ENCODE measurements at regions not wholly inside any gene's neighbourhood (a gene's known extent, or its start where the extent isn't known, plus 50 kb on each side); places are given as distances from the start of the nearest gene placed in this dataset.

DNA sequence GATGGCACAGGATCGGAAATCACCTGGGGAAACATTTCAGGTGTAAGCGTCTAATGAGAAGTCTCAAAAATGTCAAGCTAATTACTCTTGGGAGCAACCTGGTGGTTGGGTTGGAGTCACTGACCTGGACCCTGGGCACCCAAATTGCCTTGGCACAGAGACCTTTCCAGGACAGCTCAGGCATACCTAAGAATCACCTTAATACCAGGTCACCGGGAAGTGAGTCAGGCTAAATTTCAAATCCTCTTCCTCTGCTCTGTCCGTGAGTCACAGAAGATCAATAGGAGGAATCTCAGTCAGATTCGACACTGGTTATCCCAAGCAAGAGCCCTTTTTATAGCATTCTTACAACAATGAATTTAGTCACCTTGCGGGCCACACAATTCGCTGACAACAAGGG lies 179.6 kb upstream of the CAMK1G start:
- Histone ChIP-seq H3K4me1 (ENCODE audit: insufficient read depth, low read length, poor library complexity, severe bottlenecking) (no peaks in the 10 kb centered on the region), H4K20me1 (ENCODE audit: insufficient read depth, low read length) (no peaks in the 10 kb centered on the region), H3K79me2 (ENCODE audit: insufficient read depth, low read depth, low read length) (no peaks in the 10 kb centered on the region), H3K4me2 (ENCODE audit: low read length) (no peak overlapping the region), H3K9me3 (ENCODE audit: low read length) (no peaks in the 10 kb centered on the region), H2AFZ (ENCODE audit: low read length) (no peak overlapping the region), H3K4me3 (ENCODE audit: low read depth, low read length, poor library complexity, severe bottlenecking) (no peak overlapping the region), H3K36me3 (ENCODE audit: insufficient read depth, low read length) (no peaks in the 10 kb centered on the region), H3K9me2 (ENCODE audit: insufficient read depth, low read length) (no peaks in the 10 kb centered on the region), H3K27ac (ENCODE audit: low read depth, low read length, poor library complexity, severe bottlenecking) (no peak overlapping the region)
- DNase-seq (ENCODE audit: low spot score): no peak
- TF ChIP-seq, protein P1, sequence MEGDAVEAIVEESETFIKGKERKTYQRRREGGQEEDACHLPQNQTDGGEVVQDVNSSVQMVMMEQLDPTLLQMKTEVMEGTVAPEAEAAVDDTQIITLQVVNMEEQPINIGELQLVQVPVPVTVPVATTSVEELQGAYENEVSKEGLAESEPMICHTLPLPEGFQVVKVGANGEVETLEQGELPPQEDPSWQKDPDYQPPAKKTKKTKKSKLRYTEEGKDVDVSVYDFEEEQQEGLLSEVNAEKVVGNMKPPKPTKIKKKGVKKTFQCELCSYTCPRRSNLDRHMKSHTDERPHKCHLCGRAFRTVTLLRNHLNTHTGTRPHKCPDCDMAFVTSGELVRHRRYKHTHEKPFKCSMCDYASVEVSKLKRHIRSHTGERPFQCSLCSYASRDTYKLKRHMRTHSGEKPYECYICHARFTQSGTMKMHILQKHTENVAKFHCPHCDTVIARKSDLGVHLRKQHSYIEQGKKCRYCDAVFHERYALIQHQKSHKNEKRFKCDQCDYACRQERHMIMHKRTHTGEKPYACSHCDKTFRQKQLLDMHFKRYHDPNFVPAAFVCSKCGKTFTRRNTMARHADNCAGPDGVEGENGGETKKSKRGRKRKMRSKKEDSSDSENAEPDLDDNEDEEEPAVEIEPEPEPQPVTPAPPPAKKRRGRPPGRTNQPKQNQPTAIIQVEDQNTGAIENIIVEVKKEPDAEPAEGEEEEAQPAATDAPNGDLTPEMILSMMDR (conservative IDR thresholded peaks at IDR 0.05; ENCODE audit: low read length): no peak
- no peak for TF ChIP-seq EZH2phosphoT487 (IDR thresholded peaks at IDR 0.05; ENCODE audit: borderline replicate concordance, low read depth, low read length)
- ChIA-PET POLR2A (no interaction called here), CTCF (ENCODE audit: unreplicated experiment) (no interaction called here)
- intact Hi-C loops (cut with micrococcal nuclease; ENCODE audit: unreplicated experiment): no loop called here
- no TSS peak for BruUV-seq (replicated peaks)

DNA sequence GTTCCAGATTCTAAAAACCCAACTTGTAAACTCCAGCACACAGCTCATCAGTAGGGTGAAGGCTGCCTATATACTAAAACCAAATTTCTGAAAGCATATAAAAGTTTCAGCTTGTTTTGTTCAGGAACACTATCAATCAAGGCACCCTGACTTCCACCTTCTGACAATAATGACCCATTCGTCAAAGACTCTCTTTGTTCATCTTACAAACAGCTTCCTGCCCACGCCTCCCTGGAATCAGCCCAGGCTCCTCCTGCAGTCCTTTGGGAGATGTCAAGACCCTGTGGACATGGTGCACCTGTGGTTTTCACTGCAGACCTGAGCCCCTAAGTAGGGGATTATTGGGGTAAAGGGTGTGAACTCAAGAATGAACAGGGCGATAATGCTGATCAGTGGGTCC lies 178.9 kb upstream of the CAMK1G start:
- Histone ChIP-seq H3K4me2 (ENCODE audit: low read length) (no peak overlapping the region), H3K36me3 (ENCODE audit: insufficient read depth, low read length) (no peaks in the 10 kb centered on the region)
- no TSS peak for BruUV-seq (replicated peaks)

DNA sequence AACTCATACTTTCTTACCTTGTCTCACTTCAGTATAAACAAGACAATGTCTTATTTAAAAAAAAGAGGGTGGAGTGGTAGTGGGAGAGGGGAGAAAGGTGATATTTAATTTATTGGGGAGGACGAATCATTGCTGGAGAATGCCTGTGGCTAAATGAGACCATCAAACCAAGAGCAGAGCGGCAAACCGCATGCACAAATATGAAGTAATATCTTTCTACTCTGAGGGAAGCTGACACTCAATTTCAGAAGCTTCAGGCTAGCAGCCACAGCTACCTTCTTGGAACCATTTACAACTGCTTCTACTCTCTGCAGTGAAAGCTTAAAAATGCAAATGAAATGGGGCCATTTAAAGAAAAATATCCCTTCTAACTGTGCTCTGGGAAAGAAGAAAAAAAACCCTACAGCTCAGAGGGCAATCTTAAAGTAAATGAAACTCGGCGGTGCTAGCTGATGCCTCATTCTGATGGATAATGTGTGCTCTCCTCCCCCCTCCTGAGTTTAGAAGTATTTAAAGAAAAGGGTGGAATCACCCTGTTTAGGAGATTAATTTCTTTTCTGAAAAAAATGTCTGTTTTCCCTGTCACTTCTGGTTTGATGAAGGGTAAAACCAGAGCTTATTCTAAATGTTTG lies 178.2 kb upstream of the CAMK1G start:
- no peak overlapping the region for H2AFZ ChIP-seq (ENCODE audit: low read length)
- H3K27ac ChIP-seq (ENCODE audit: low read depth, low read length, poor library complexity, severe bottlenecking): no peak overlapping the region
- TF ChIP-seq, protein P1 (conservative IDR thresholded peaks at IDR 0.05; ENCODE audit: low read length): no peak
- TF ChIP-seq EZH2phosphoT487 (IDR thresholded peaks at IDR 0.05; ENCODE audit: borderline replicate concordance, low read depth, low read length): no peak
- no peaks in the 10 kb centered on the region for H3K79me2 ChIP-seq (ENCODE audit: insufficient read depth, low read depth, low read length)
- no peaks in the 10 kb centered on the region for H3K9me2 ChIP-seq (ENCODE audit: insufficient read depth, low read length)
- H3K4me3 ChIP-seq (ENCODE audit: low read depth, low read length, poor library complexity, severe bottlenecking): no peak overlapping the region
- H4K20me1 ChIP-seq (ENCODE audit: insufficient read depth, low read length): no peaks in the 10 kb centered on the region
- no TSS peak for BruUV-seq (replicated peaks)
- no peaks in the 10 kb centered on the region for H3K4me1 ChIP-seq (ENCODE audit: insufficient read depth, low read length, poor library complexity, severe bottlenecking)
- H3K36me3 ChIP-seq (ENCODE audit: insufficient read depth, low read length): no peaks in the 10 kb centered on the region
- no peaks in the 10 kb centered on the region for H3K9me3 ChIP-seq (ENCODE audit: low read length)
- CTCF ChIA-PET (ENCODE audit: unreplicated experiment): no interaction called here
- POLR2A ChIA-PET: no interaction called here
- H3K4me2 ChIP-seq (ENCODE audit: low read length): no peak overlapping the region
- DNase-seq (ENCODE audit: low spot score): no peak
- intact Hi-C loops (cut with micrococcal nuclease; ENCODE audit: unreplicated experiment): no loop called here

More for the DNA sequence above, 178.9 kb upstream of the CAMK1G start:
- CTCF ChIA-PET (ENCODE audit: unreplicated experiment): no interaction called here
- Histone ChIP-seq H3K79me2 (ENCODE audit: insufficient read depth, low read depth, low read length) (no peaks in the 10 kb centered on the region), H2AFZ (ENCODE audit: low read length) (no peak overlapping the region), H3K9me2 (ENCODE audit: insufficient read depth, low read length) (no peaks in the 10 kb centered on the region), H3K4me3 (ENCODE audit: low read depth, low read length, poor library complexity, severe bottlenecking) (no peak overlapping the region), H3K9me3 (ENCODE audit: low read length) (no peaks in the 10 kb centered on the region), H4K20me1 (ENCODE audit: insufficient read depth, low read length) (no peaks in the 10 kb centered on the region), H3K4me1 (ENCODE audit: insufficient read depth, low read length, poor library complexity, severe bottlenecking) (no peaks in the 10 kb centered on the region), H3K27ac (ENCODE audit: low read depth, low read length, poor library complexity, severe bottlenecking) (no peak overlapping the region)
- POLR2A ChIA-PET: no interaction called here
- DNase-seq (ENCODE audit: low spot score): no peak
- TF ChIP-seq EZH2phosphoT487 (IDR thresholded peaks at IDR 0.05; ENCODE audit: borderline replicate concordance, low read depth, low read length): no peak
- TF ChIP-seq, protein P1 (conservative IDR thresholded peaks at IDR 0.05; ENCODE audit: low read length): no peak
- intact Hi-C loops (cut with micrococcal nuclease; ENCODE audit: unreplicated experiment): no loop called here
